ENCODE measurements at regions not wholly inside any gene's neighbourhood (a gene's known extent, or its start where the extent isn't known, plus 50 kb on each side); places are given as distances from the start of the nearest gene placed in this dataset.

GRCh38 chr15:29433050-29433318 is 163.4 kb upstream of the NSMCE3 start:
- Histone ChIP-seq H3K27ac (no peak overlapping the region), H3K9me3 (ENCODE audit: low read depth) (no peaks in the 10 kb centered on the region), H3K27me3 (no peaks in the 10 kb centered on the region), H3K4me1 (ENCODE audit: low read depth) (no peaks in the 10 kb centered on the region), H3K4me3 (no peak overlapping the region), H3K36me3 (no peaks in the 10 kb centered on the region)
- no peak for TF ChIP-seq CTCF (IDR thresholded peaks at IDR 0.05; ENCODE audit: low read depth, low read length)
- DNase-seq (ENCODE audit: low read depth in 1 of 2, low spot score in 1 of 2): no peak

GRCh38 chr15:29432191-29433049 is 162.8 kb upstream of the NSMCE3 start:
- no peak for TF ChIP-seq CTCF (IDR thresholded peaks at IDR 0.05; ENCODE audit: low read depth, low read length)

GRCh38 chr15:29430831-29431230 is 161.2 kb upstream of the NSMCE3 start:
- Histone ChIP-seq H3K4me3 (no peak overlapping the region), H3K36me3 (no peaks in the 10 kb centered on the region), H3K27me3 (no peaks in the 10 kb centered on the region), H3K9me3 (ENCODE audit: low read depth) (no peaks in the 10 kb centered on the region), H3K27ac (no peak overlapping the region), H3K4me1 (ENCODE audit: low read depth) (no peaks in the 10 kb centered on the region)
- DNase-seq (ENCODE audit: low read depth in 1 of 2, low spot score in 1 of 2): no peak
- no peak for TF ChIP-seq CTCF (IDR thresholded peaks at IDR 0.05; ENCODE audit: low read depth, low read length)

More at GRCh38 chr15:29432191-29433049, 162.8 kb upstream of the NSMCE3 start:
- H3K4me3 ChIP-seq: no peak overlapping the region
- H3K27ac ChIP-seq: no peak overlapping the region
- no peaks in the 10 kb centered on the region for H3K27me3 ChIP-seq
- no peaks in the 10 kb centered on the region for H3K4me1 ChIP-seq (ENCODE audit: low read depth)
- DNase-seq (ENCODE audit: low read depth in 1 of 2, low spot score in 1 of 2): no peak
- no peaks in the 10 kb centered on the region for H3K36me3 ChIP-seq
- no peaks in the 10 kb centered on the region for H3K9me3 ChIP-seq (ENCODE audit: low read depth)

- H3K4me3 ChIP-seq: no peak overlapping the region
- DNase-seq (ENCODE audit: low read depth in 1 of 2, low spot score in 1 of 2): no peak
- H3K36me3 ChIP-seq: no peaks in the 10 kb centered on the region
- no peak for TF ChIP-seq CTCF (IDR thresholded peaks at IDR 0.05; ENCODE audit: low read depth, low read length)
- H3K4me1 ChIP-seq (ENCODE audit: low read depth): no peaks in the 10 kb centered on the region
- H3K27me3 ChIP-seq: no peaks in the 10 kb centered on the region
- H3K9me3 ChIP-seq (ENCODE audit: low read depth): no peaks in the 10 kb centered on the region
- no peak overlapping the region for H3K27ac ChIP-seq
These were observed 160.5 kb upstream of the NSMCE3 start for GRCh38 chr15:29430124-29430523.

GRCh38 chr15:29429584-29429983 is 160.0 kb upstream of the NSMCE3 start:
- no peaks in the 10 kb centered on the region for H3K27me3 ChIP-seq
- H3K4me3 ChIP-seq: no peak overlapping the region
- no peak for DNase-seq (ENCODE audit: low read depth in 1 of 2, low spot score in 1 of 2)
- no peak overlapping the region for H3K27ac ChIP-seq
- H3K36me3 ChIP-seq: no peaks in the 10 kb centered on the region
- no peak for TF ChIP-seq CTCF (IDR thresholded peaks at IDR 0.05; ENCODE audit: low read depth, low read length)
- H3K4me1 ChIP-seq (ENCODE audit: low read depth): no peaks in the 10 kb centered on the region
- H3K9me3 ChIP-seq (ENCODE audit: low read depth): no peaks in the 10 kb centered on the region

Data from cardiac muscle cell (in vitro differentiated cells and primary cell).